ENCODE measurements at regions not wholly inside any gene's neighbourhood (a gene's known extent, or its start where the extent isn't known, plus 50 kb on each side); places are given as distances from the start of the nearest gene placed in this dataset.
"Not testable (repeated sequence)": the region's sequence is repeated elsewhere in the genome, so short reads cannot be mapped to it uniquely, and the experiment has no call there.

DNA sequence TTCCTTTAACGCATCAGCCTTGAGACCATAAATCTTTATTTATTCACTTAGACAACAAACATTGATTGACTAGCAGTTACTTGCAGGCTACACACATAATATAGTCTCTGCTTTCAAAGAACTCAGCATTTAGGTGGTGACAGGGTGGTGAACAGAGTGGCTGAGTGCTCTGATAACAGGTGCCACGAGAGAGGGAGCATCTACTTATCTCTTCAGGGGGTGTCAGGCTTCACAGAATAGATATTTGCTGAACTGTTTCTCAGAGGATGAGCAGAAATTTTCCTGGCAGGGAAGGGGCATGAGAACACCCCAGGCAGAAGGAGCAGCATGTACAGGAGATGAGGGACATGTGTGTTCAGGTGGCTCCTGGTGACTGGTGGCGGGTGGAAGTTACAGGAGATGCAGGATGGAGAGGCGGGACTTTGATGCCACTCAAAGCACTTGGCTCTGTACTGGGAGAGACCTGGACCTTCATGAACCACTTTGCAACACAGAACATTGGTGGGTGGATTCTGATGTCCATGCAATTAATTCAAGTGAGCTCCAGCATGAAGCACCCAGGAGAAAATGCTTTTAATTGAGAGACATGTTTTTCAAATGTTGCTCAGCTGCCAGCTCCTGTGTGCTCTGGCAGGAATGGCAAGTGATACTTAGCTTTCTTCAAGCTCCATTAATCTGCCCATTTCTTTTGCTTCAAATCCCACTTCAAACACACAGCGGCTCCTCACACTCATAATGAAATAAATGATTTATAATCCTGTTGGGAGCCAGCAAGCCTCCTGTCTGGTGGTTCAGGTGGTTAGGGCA, 248.9 kb downstream of the MYCN start:
- DNase-seq (ENCODE audit: low read depth in 2 of 2), result no peak

DNA sequence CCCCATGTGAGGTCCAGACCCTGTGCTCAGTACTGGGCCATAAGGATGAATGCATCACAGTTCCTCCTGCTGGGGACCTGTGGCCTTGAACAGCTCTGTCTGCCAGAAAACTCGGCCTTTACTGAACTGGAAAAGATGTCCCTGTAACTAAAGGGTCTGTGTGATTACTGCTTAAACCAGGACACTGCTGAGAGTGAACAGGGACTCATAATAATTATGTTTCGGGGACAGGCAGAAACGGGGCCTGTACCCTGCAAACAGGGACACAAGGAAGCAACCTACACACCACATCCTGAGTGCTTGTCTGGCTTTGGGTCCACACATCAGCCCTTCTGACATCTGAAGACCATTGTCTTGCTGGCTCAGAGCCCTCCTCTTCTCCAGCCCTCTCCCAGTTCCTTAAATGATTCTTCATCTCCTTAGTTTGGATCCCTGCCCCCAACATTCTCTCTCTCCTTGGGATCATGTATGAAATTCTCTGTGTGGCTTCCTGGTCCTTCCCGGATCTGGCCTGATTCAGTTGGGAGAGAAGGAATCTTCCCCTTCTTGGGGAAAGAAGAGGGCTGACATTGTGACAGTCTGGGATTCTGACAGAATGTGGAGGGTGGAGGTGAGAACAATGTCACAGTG, 248.0 kb downstream of the MYCN start:
- DNase-seq (ENCODE audit: low read depth in 2 of 2), result no peak

DNA sequence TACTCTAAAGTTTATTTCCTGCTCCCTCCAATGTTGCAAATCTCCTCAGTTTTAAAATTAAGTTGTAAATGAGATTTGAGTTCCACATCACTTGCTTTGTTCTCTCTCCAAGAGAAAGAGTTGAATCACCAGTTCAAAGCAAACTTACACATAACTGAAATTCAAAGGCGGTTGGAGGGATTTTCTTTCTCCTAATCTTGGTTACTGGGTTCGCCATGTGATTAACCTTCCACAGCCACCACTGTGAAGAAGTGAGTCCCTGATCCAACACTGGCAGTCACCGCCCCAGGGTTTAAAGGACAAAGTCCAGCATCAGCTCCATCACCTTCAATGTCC, 247.1 kb downstream of the MYCN start:
- DNase-seq (ENCODE audit: low read depth in 2 of 2), result no peak

DNA sequence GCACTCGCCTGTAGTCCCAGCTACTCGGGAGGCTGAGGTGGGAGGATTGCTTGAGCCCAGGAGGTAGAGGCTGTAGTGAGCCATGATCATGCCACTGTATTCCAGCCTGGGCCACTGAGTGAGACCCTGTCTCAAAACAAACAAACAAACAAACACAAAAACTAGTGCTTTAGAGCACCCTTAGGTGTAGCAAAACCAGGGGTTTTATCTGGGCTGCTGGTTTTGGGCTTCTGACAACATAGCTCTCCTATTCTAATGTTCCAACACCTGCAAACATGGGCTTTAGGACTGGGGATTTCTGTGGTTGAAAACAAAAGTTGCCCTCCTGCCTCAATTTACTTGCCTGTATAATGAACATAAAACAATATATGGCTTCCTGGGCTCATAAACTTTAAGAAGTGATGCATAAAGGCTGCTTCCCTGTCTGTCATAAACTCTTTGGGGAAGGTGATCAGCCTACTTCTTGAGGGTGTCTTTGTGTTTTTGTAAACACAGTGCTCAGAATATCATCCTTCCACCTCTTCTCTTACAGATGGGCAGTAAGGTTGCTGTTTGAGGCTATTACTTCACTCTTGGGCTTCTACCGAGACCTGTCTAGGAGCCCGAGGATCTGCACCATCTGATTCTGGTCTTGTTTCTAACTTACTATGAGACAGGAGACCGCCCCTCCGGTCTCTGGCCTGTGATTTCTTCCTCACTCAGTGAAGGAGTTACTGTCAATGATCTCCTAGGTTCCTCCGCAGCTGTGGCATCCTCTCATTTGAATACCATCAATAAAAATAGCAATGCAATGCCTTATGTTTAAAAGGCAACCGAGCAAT, 246.5 kb downstream of the MYCN start:
- no peak for DNase-seq (ENCODE audit: low read depth in 2 of 2)

DNA sequence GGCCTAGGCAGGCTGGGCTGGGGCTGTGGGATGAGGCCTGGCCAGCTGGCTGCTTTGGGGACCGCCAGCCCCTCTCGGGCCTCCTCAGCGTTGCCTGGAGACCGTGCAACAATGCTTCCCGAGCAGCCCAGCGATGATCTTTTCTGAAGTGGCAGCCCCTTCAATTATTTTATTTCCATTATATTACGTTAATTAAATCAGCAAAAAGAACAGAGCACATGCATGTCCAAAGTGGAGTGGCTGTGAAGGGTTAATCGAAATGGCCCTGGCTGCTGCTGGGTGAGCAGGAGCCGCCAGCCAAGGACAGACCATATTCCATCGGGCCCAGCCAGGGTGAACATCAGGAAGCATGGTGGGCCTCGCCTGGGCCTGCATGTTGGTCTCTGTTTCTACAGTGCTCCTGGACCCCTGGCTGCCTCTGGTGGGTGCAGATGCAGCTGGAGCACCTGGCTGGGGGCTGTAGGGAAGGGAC, 245.5 kb downstream of the MYCN start:
- no peak for DNase-seq (ENCODE audit: low read depth in 2 of 2)

DNA sequence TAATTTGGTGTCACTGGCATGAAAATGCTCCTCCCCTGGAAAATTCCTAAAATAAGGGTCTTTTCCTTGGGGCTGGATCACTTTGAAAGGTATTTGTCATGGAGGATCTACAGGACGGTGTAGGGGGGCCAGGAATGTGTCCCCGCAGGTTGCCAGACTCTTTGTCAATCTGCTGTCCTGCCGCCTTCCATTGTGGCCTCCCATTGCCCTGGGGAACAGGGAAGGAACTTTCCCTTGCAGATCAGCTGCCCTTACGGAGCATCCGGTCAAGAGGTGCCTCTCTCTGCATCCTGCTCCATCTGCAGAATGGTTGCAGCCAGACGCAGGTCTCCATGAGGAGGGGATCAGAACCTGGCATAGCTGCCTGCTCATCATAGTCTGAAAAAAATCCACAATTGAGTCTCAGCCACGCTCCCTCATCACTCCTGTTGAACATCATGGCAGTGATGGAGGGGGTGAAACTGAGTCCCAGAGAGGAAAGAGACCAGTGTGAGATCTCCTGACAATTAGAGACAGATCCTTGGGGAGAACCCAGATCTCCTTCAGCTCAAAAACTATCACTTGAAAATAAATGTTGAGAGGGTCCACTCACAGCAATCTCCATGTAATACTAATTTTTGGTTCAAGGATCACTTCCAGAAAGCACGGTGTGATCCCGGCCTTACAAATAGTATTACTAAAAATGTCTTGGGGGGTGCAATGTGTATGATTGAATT, 244.8 kb downstream of the MYCN start:
- no peak for DNase-seq (ENCODE audit: low read depth in 2 of 2)

DNA sequence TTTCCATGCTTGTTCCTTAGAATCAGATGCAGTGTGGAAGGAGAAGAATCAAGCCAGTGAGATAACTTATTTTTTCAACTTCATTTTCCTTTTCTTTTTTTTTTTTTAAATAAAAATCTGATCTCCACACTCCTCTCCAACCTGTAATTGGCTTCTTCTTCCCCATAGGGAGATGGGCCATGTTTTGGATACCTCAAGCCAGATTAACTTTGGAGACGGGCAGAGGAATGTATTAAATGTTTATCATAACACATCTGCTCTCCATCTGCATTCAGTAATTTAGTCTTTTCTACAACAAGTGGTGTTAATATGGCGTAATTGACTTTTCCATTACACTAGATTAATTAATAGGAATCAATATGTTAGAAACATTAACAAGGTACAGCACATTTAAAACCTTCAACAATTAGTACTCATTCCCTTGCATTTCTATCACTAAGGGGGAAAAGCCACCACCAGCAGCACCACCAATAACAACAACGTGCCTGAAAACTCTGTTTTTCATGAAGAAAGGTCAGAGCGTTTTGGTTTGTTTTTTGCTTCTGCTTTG, 244.1 kb downstream of the MYCN start:
- DNase-seq (ENCODE audit: low read depth in 2 of 2), result no peak

- no peak for DNase-seq (ENCODE audit: low read depth in 2 of 2)
Observed at GRCh38 chr2:16183345-16183744, 243.0 kb downstream of the MYCN start.

DNA sequence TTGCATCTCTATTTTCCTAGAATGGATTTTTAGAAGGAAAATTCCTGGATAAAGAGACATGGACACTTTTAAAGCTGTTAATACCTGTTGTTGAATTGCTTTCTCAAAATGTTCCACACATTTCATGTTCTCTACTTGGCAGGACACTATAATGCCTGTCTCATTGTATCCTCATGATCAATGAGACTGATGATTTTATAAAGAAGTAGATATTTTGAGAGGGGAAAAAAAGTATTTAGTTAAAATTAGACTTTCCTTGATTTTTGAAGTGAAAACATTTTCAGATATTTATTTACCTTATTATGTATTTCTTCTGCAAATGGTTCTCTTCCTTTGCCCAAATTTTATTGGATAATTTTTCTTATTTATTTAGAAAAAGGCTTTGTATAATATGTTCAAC, 242.5 kb downstream of the MYCN start:
- no peak for DNase-seq (ENCODE audit: low read depth in 2 of 2)

GRCh38 chr2:16182311-16182815, 242.0 kb downstream of the MYCN start:
- not testable (repeated sequence) for DNase-seq (ENCODE audit: low read depth in 2 of 2)

GRCh38 chr2:16181741-16182090, 241.4 kb downstream of the MYCN start:
- no peak for DNase-seq (ENCODE audit: low read depth in 2 of 2)

DNA sequence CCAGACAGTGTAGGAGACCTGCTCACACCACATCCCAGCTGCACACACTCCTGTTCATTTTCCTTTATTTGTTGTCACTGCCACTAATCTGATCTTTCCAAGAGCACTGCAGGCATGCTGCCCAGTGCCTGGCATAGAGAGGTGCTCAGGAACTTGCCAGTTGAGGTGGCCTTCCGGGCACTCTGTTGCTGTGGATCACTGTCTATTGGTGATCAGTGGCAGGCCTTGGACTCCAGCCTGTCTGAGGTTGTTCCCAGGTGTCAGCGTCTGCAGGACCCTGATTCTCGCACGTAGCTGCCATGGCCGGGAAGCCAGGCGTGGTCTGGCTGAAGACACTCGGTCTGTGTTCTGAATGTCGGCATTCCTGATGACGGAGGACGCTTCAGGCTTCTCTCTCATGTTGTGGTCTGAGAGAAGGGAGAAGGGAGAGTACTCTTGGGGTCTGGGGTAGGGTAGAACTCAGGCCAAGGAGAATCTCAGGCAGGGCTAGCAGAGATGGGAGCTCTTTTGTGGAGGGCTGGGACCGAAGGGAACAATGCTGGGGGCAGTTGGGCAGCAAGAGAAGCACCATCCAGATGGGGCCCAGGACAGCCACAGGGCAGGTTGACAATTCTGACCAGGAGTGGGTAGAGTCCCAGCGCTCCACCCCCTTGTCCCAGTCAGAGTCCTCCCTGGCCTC, 240.9 kb downstream of the MYCN start:
- DNase-seq (ENCODE audit: low read depth in 2 of 2), result no peak

DNA sequence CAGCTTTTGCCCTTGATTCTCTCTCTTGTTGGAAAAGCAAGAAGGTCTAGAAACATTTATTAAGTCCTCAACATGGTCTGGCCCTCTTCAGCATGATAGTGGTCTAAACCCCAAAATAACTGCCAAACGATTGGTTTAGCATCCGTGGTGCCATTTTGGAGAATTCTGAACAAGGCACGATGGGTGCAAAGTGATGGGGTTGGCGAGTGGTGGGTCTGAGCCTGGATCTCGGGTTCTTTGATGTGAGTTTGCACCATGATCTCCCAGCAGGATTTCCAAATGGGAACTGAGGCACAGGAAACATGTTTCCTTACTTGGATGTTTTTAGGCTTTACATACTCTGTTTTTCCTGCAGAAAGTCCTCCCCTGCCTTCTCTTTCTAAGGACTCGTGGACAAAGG, 240.3 kb downstream of the MYCN start:
- no peak for DNase-seq (ENCODE audit: low read depth in 2 of 2)

- no peak for DNase-seq (ENCODE audit: low read depth in 2 of 2)
Observed at GRCh38 chr2:16179701-16180416, 239.5 kb downstream of the MYCN start.

DNA sequence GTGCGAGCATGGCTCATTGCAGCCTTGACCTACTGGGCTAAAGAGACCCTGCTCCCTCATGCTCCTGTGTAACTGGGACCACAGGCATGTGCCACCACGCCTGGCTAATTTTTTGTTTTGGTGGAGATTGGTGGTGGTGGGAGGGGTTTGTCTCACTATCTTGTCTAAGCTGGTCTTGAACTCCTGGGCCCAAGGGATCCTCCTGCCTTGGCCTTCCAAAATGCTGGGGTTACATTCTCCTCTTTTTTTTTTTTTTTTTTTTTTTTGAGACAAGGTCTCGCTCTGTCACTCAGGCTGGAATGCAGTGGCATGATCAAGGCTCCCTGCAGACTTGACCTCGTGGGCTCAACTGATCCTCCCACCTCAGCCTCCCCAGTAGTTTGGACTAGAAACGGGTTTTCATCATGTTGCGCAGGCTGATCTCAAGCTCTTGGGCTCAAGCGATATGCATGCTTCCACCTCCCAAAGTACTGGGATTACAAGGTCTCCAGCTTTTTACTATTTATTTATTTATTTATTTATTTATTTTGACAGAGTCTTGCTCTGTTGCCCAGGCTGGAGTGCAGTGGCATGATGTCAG, 238.3 kb downstream of the MYCN start:
- no peak for DNase-seq (ENCODE audit: low read depth in 2 of 2)

- no peak for DNase-seq (ENCODE audit: low read depth in 2 of 2)
Observed at GRCh38 chr2:16177671-16178180, 237.4 kb downstream of the MYCN start.

- no peak for DNase-seq (ENCODE audit: low read depth in 2 of 2)
Observed at GRCh38 chr2:16176971-16177480, 236.7 kb downstream of the MYCN start.

GRCh38 chr2:16175247-16175825, 235.0 kb downstream of the MYCN start:
- DNase-seq (ENCODE audit: low read depth in 2 of 2), result no peak

- DNase-seq (ENCODE audit: low read depth in 2 of 2), result no peak
Observed at GRCh38 chr2:16174693-16175045, 234.3 kb downstream of the MYCN start.
